ENCODE measurements at regions not wholly inside any gene's neighbourhood (a gene's known extent, or its start where the extent isn't known, plus 50 kb on each side); places are given as distances from the start of the nearest gene placed in this dataset.

DNA sequence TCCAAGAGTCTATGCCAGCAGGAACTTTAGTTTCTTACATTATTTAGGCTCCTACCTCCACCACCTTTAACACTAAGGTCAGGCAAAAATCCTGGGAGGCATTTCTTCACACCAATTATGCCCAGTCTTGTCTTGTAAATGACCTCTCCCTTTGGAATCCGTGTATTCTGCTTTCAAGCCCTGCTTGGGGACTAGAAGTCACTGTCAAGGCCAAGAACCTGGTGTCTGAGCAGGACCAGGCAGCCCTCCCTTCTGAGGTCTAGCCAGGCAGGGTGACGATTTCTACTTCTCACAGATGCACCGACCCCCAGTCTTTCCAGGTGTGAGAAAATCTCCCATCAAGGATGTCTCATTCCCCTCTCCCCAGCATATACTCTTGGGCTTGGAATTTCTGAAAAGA is 82.7 kb upstream of the C1QTNF7 start:
- intact Hi-C loops (cut with micrococcal nuclease), result no loop called here
- ChIA-PET CTCF (no interaction called here), POLR2A (interaction anchor here (0.6 kb wide), 1 partner anchor 142 kb away, joined by 4 read pairs; no protein-coding TSS in a partner anchor)
- H3K9me3 Mint-ChIP-seq, result no peaks in the 10 kb centered on the region
- H3K27me3 Mint-ChIP-seq, result no peaks in the 10 kb centered on the region
- no peak overlapping the region for H3K27ac Mint-ChIP-seq
- no peak overlapping the region for H3K4me3 Mint-ChIP-seq
- no peaks in the 10 kb centered on the region for H3K36me3 Mint-ChIP-seq (ENCODE audit: low read depth)
- ATAC-seq, result no peak
- TF ChIP-seq, protein P1, sequence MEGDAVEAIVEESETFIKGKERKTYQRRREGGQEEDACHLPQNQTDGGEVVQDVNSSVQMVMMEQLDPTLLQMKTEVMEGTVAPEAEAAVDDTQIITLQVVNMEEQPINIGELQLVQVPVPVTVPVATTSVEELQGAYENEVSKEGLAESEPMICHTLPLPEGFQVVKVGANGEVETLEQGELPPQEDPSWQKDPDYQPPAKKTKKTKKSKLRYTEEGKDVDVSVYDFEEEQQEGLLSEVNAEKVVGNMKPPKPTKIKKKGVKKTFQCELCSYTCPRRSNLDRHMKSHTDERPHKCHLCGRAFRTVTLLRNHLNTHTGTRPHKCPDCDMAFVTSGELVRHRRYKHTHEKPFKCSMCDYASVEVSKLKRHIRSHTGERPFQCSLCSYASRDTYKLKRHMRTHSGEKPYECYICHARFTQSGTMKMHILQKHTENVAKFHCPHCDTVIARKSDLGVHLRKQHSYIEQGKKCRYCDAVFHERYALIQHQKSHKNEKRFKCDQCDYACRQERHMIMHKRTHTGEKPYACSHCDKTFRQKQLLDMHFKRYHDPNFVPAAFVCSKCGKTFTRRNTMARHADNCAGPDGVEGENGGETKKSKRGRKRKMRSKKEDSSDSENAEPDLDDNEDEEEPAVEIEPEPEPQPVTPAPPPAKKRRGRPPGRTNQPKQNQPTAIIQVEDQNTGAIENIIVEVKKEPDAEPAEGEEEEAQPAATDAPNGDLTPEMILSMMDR (IDR thresholded peaks at IDR 0.05), result no peak
- peaks cover 8% of the 10 kb centered on the region for H3K4me1 Mint-ChIP-seq (ENCODE audit: low read depth)
- no peak for DNase-seq

DNA sequence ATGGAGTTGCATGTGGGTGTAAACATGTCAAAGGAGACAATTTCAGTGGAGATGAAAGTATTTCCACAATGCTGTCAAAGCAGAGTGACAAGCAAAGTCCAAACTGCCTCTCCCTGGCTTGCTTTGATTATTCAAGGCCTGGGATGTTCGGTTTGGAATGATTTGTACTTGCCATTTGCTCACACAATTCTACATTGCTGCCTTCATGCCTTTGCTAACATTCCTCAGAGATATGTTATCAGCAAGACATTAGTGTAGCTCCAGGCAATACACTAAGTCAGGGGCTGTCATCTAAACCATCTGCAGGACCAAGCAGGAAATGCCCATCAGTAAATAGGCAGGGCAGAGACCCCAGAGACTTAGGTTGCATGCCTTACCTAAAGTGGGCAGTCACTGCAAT is 79.6 kb upstream of the C1QTNF7 start:
- no peak for DNase-seq
- peaks cover 8% of the 10 kb centered on the region for H3K4me1 Mint-ChIP-seq (ENCODE audit: low read depth)
- H3K9me3 Mint-ChIP-seq, result no peaks in the 10 kb centered on the region
- no peak overlapping the region for H3K4me3 Mint-ChIP-seq
- ChIA-PET POLR2A (no interaction called here), CTCF (no interaction called here)
- TF ChIP-seq, protein P1 (IDR thresholded peaks at IDR 0.05), result no peak
- H3K27ac Mint-ChIP-seq, result no peak overlapping the region
- ATAC-seq, result no peak
- no peaks in the 10 kb centered on the region for H3K27me3 Mint-ChIP-seq
- no peaks in the 10 kb centered on the region for H3K36me3 Mint-ChIP-seq (ENCODE audit: low read depth)
- intact Hi-C loops (cut with micrococcal nuclease), result no loop called here

DNA sequence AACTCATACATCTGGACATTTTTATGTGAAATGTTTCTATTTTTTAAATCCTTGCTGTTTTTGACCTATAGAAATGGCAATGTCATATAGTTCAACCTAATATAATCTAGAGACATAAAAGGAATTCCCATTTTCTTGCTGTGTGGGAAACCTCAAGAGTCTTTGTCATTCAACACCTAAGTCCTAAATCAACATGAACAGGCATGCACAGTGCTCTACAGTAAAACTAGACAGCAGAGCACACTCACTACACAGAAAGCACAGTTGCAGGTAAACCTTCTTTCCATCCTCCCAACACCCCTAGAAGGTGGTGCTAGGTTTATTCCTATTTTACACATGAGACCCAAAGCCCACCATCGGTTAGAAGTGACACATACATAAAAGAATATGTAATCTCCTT is 79.1 kb upstream of the C1QTNF7 start:
- intact Hi-C loops (cut with micrococcal nuclease), result no loop called here

DNA sequence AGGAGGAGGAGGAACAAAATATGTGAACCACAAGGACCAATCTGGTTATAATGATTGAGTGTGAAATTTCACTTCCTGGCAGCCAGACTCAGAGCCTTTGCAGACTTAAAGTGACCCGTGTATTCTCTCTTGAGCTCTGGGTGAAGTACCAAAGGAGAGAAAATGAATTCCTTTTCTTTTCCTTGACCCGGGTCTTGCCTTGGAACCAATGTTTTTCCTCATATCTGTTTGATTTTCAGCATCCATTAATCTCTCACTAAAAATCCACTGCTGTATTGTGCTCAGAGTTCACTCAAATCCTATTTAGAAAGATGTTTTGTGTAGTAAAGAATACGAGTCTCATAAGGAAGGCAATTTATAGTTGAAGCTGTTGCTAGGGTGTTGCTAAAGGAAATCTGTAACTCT is 78.3 kb upstream of the C1QTNF7 start:
- Mint-ChIP-seq H3K27me3 (no peaks in the 10 kb centered on the region), H3K4me3 (no peak overlapping the region), H3K27ac (no peak overlapping the region), H3K4me1 (ENCODE audit: low read depth) (peaks cover 8% of the 10 kb centered on the region), H3K36me3 (ENCODE audit: low read depth) (no peaks in the 10 kb centered on the region), H3K9me3 (no peaks in the 10 kb centered on the region)
- DNase-seq (no peak), ATAC-seq (peak; percentile 80)
- ChIA-PET CTCF (interaction anchor here (0.9 kb wide), 1 partner anchor 108 kb away, joined by 4 read pairs; no protein-coding TSS in a partner anchor), POLR2A (interaction anchor here (0.6 kb wide), 1 partner anchor 10 kb away, joined by 3 read pairs; no protein-coding TSS in a partner anchor)
- TF ChIP-seq, protein P1 (IDR thresholded peaks at IDR 0.05), result no peak
- intact Hi-C loops (cut with micrococcal nuclease), result no loop called here

More for the DNA sequence above, 79.1 kb upstream of the C1QTNF7 start:
- DNase-seq, result no peak
- no peaks in the 10 kb centered on the region for H3K36me3 Mint-ChIP-seq (ENCODE audit: low read depth)
- CTCF ChIA-PET, result no interaction called here
- no peak overlapping the region for H3K27ac Mint-ChIP-seq
- no peak overlapping the region for H3K4me3 Mint-ChIP-seq
- peaks cover 8% of the 10 kb centered on the region for H3K4me1 Mint-ChIP-seq (ENCODE audit: low read depth)
- ATAC-seq, result no peak
- POLR2A ChIA-PET, result no interaction called here
- no peaks in the 10 kb centered on the region for H3K27me3 Mint-ChIP-seq
- H3K9me3 Mint-ChIP-seq, result no peaks in the 10 kb centered on the region
- TF ChIP-seq, protein P1 (IDR thresholded peaks at IDR 0.05), result no peak

DNA sequence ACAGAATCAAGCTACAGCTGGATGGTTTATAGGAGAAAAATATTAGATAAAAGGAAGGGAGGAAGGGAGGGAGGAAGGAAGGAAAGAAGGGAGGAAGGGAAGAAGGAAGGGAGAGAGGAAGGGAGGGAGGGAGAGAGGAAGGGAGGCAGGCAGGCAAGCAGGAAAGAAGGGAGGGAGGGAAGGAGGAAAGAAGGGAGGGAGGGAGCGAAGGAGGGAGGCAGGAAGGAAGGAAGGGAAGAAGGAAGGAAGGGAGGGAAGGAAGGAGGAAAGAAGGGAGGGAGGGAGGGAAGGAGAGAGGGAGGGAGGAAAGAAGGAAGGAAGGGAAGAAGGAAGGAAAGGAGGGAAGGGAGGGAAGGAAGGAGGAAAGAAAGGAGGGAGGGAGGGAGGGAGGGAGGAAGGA is 77.9 kb upstream of the C1QTNF7 start:
- DNase-seq, result no peak

More for the DNA sequence above, 77.9 kb upstream of the C1QTNF7 start:
- POLR2A ChIA-PET, result interaction anchor here (0.6 kb wide), 1 partner anchor 11 kb away, joined by 3 read pairs; no protein-coding TSS in a partner anchor
- Mint-ChIP-seq H3K36me3 (ENCODE audit: low read depth) (no peaks in the 10 kb centered on the region), H3K4me3 (no peak overlapping the region), H3K27me3 (no peaks in the 10 kb centered on the region), H3K27ac (no peak overlapping the region), H3K9me3 (no peaks in the 10 kb centered on the region), H3K4me1 (ENCODE audit: low read depth) (peaks cover 8% of the 10 kb centered on the region)
- TF ChIP-seq, protein P1 (IDR thresholded peaks at IDR 0.05), result no peak
- intact Hi-C loops (cut with micrococcal nuclease), result no loop called here
- CTCF ChIA-PET, result interaction anchor here (0.9 kb wide), 1 partner anchor 107 kb away, joined by 4 read pairs; no protein-coding TSS in a partner anchor
- ATAC-seq, result no peak
